DOHH2 (cell line): ENCODE measurements at regions not wholly inside any gene's neighbourhood (a gene's known extent, or its start where the extent isn't known, plus 50 kb on each side); places are given as distances from the start of the nearest gene placed in this dataset.

Experiments
- H3F3A ChIP-seq: fragments of 200-600 bp; sonication (generic), shearing (Covaris generic); 2 replicates; pipeline ENCODE4 v1.6.0; 2016; ENCODE audit warnings: antibody characterized with exemption, mild to moderate bottlenecking; ENCODE audit not compliant: control insufficient read depth, insufficient read depth
- H3K27ac ChIP-seq: fragments of 200-600 bp; sonication (generic); 2 replicates; pipeline ENCODE4 v1.5.1; 2014; ENCODE audit warnings: low read depth, mild to moderate bottlenecking, low read length, moderate library complexity
- H3K27me3 ChIP-seq: fragments of 200-600 bp; sonication (generic); 2 replicates; pipeline ENCODE4 v1.6.1; 2014; ENCODE audit warnings: mild to moderate bottlenecking, low read length, mixed read lengths; ENCODE audit not compliant: control insufficient read depth
- H3K36me3 ChIP-seq: fragments of 200-600 bp; sonication (generic); 2 replicates; pipeline ENCODE4 v1.6.1; 2014; ENCODE audit warnings: mild to moderate bottlenecking, low read length, moderate library complexity, mixed read lengths; ENCODE audit not compliant: control insufficient read depth
- H3K4me1 ChIP-seq: fragments of 200-600 bp; sonication (generic); 2 replicates; pipeline ENCODE4 v1.6.1; 2014; ENCODE audit warnings: mild to moderate bottlenecking, low read length, mixed read lengths; ENCODE audit not compliant: control insufficient read depth
- H3K4me2 ChIP-seq: fragments of 200-600 bp; sonication (generic); 2 replicates; pipeline ENCODE4 v1.6.0; 2014; ENCODE audit warnings: mild to moderate bottlenecking, low read length, moderate library complexity
- H3K4me3 ChIP-seq: fragments of 200-600 bp; sonication (generic); 2 replicates; pipeline ENCODE4 v1.5.1; 2014; ENCODE audit warnings: mild to moderate bottlenecking, low read length, mixed read lengths
- H3K79me2 ChIP-seq: fragments of 200-600 bp; sonication (generic); 2 replicates; pipeline ENCODE4 v1.6.1; 2014; ENCODE audit warnings: mild to moderate bottlenecking, low read length, mixed read lengths; ENCODE audit not compliant: control insufficient read depth
- H3K9me2 ChIP-seq: fragments of 200-600 bp; sonication (generic); replicated peaks from 2 replicates; pipeline ENCODE4 v1.6.1; 2014; ENCODE audit warnings: mild to moderate bottlenecking, low read length, mixed read lengths; ENCODE audit not compliant: control insufficient read depth
- H3K9me3 ChIP-seq: fragments of 200-600 bp; sonication (generic); 2 replicates; pipeline ENCODE4 v1.6.1; 2014; ENCODE audit warnings: antibody characterized with exemption, low read length, mixed read lengths; ENCODE audit not compliant: control insufficient read depth, insufficient read depth
- H4K20me1 ChIP-seq: fragments of 200-600 bp; sonication (generic); 2 replicates; pipeline ENCODE4 v1.6.0; 2014; ENCODE audit warnings: low read depth, mild to moderate bottlenecking, antibody characterized with exemption, low read length, moderate library complexity; ENCODE audit not compliant: control insufficient read depth, insufficient read depth
- EZH2phosphoT487 ChIP-seq: fragments of 200-600 bp; sonication (generic); IDR thresholded peaks from 2 replicates; pipeline ENCODE4 v1.6.1; 2017; ENCODE audit warnings: borderline replicate concordance, mild to moderate bottlenecking, antibody characterized with exemption, low read length, moderate library complexity, mixed read lengths
- TF ChIP-seq, protein P1 (sequence below): fragments of 200-600 bp; sonication (generic); IDR thresholded peaks from one replicate; pipeline ENCODE4 v1.5.1; 2014; ENCODE audit warnings: antibody characterized with exemption, mild to moderate bottlenecking, low read depth, low read length; ENCODE audit not compliant: poor library complexity, severe bottlenecking

DNA sequence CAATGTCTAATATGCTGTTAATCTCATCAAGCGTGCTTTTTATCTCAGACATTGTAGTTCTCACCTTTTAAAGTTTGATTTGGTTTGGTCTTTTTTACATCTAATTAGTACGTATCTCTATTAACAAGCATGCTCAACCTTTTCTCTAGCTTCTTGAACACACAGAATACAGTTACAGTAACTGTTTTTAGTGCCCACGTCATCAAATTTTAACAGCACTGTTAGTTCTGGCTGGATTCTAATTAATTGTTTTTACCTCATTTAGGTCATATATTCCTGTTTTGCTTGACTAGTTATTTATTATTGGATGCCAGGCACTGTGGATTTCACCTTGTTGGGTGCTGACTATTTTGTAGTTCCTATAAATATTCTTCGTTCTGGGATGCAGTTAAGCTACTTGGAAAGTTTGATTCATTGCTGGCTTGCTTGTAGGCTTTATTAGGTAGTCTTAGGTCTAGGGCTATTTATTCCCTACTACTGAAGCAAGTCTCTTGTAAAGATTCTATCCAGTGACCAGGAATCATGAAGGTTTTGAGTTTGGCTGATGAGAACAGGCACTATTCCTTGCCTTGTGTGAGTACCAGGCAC, 263.0 kb downstream of the ETAA1 start:
- Histone ChIP-seq H3K9me2 (no peaks in the 10 kb centered on the region; the same call in 1 of the 2 replicates), H3K79me2 (no peaks in the 10 kb centered on the region), H3K4me1 (no peaks in the 10 kb centered on the region), H3K4me3 (no peak overlapping the region), H3F3A (no peaks in the 10 kb centered on the region), H3K9me3 (no peaks in the 10 kb centered on the region), H3K4me2 (no peak overlapping the region), H4K20me1 (no peaks in the 10 kb centered on the region), H3K27me3 (no peaks in the 10 kb centered on the region), H3K27ac (no peak overlapping the region), H3K36me3 (no peaks in the 10 kb centered on the region)
- no peak for TF ChIP-seq EZH2phosphoT487
- TF ChIP-seq, protein P1, sequence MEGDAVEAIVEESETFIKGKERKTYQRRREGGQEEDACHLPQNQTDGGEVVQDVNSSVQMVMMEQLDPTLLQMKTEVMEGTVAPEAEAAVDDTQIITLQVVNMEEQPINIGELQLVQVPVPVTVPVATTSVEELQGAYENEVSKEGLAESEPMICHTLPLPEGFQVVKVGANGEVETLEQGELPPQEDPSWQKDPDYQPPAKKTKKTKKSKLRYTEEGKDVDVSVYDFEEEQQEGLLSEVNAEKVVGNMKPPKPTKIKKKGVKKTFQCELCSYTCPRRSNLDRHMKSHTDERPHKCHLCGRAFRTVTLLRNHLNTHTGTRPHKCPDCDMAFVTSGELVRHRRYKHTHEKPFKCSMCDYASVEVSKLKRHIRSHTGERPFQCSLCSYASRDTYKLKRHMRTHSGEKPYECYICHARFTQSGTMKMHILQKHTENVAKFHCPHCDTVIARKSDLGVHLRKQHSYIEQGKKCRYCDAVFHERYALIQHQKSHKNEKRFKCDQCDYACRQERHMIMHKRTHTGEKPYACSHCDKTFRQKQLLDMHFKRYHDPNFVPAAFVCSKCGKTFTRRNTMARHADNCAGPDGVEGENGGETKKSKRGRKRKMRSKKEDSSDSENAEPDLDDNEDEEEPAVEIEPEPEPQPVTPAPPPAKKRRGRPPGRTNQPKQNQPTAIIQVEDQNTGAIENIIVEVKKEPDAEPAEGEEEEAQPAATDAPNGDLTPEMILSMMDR, result no peak

DNA sequence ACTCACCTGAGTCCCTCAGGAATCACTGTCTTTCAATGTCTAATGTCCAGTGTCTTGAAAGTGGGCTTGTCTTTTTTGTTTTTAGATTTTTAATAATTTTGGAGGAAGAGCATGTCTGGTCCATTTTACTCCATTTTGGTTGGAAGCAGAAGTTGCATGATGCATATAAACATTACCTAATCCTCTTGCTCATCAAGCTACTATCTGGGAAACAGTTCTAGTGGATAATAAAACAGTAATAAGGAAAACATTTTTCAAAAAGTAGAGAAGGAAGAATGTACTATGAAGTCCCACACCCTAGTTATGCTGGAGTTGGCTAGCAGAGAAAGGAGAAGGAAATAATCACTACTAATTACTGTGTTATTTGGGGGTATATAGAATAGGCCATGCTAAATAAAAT, 263.7 kb downstream of the ETAA1 start:
- no peaks in the 10 kb centered on the region for H3K36me3 ChIP-seq
- no peak overlapping the region for H3K4me3 ChIP-seq
- no peaks in the 10 kb centered on the region for H3F3A ChIP-seq
- no peaks in the 10 kb centered on the region for H4K20me1 ChIP-seq
- no peak overlapping the region for H3K27ac ChIP-seq
- H3K9me2 ChIP-seq, result no peaks in the 10 kb centered on the region; the same call in 1 of the 2 replicates
- no peaks in the 10 kb centered on the region for H3K9me3 ChIP-seq
- no peaks in the 10 kb centered on the region for H3K4me1 ChIP-seq
- no peaks in the 10 kb centered on the region for H3K27me3 ChIP-seq
- no peaks in the 10 kb centered on the region for H3K79me2 ChIP-seq
- no peak overlapping the region for H3K4me2 ChIP-seq
- no peak for TF ChIP-seq EZH2phosphoT487
- TF ChIP-seq, protein P1, result no peak

DNA sequence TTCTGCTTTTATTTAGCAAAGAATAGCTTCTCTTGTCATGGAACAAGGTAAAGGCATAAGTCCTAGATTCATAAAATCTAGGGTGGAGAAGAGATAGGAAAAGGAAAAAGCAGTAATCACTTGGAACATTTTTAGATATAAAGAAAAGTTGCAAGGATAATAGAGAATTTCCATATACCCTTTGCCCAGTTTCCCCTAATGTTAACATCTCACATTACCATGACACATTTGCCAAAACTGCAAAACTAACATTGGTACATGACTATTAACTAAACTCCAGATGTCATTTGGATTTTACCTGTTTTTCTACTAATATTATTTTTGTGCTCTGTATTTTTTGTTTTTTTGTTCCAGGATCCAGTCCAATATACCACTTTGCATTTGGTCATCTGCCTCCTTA, 265.1 kb downstream of the ETAA1 start:
- Histone ChIP-seq H4K20me1 (no peaks in the 10 kb centered on the region), H3K9me3 (no peaks in the 10 kb centered on the region), H3K27ac (no peak overlapping the region), H3K79me2 (no peaks in the 10 kb centered on the region), H3K4me3 (no peak overlapping the region), H3F3A (no peaks in the 10 kb centered on the region), H3K4me1 (no peaks in the 10 kb centered on the region), H3K9me2 (no peaks in the 10 kb centered on the region; the same call in 1 of the 2 replicates), H3K36me3 (no peaks in the 10 kb centered on the region), H3K27me3 (no peaks in the 10 kb centered on the region; the same call in 1 of the 2 replicates), H3K4me2 (no peak overlapping the region)
- no peak for TF ChIP-seq EZH2phosphoT487
- TF ChIP-seq, protein P1, result no peak
